DND-41 (cell line): ENCODE measurements at regions not wholly inside any gene's neighbourhood (a gene's known extent, or its start where the extent isn't known, plus 50 kb on each side); places are given as distances from the start of the nearest gene placed in this dataset.

Experiments used
- ATAC-seq: fragments of 200-7000 bp; cut with Tn5 transposase; 3 replicates; pipeline ENCODE4 v1.9.1; 2021; ENCODE audit warnings: low read depth; ENCODE audit not compliant: insufficient read depth
- DNase-seq: peaks from one replicate; pipeline ENCODE4 v3.0.0-alpha.2; 2020
- H2AFZ ChIP-seq: 2 replicates; pipeline ENCODE4 v1.6.0; 2012; ENCODE audit warnings: low read depth, low read length
- H3K27ac ChIP-seq: 2 replicates; pipeline ENCODE4 v1.5.1; 2012; ENCODE audit warnings: low read length, inconsistent platforms
- H3K27me3 ChIP-seq: fragments of 200-600 bp; sonication (generic); 2 replicates; pipeline ENCODE4 v1.6.0; 2012; ENCODE audit warnings: low read length, mild to moderate bottlenecking, inconsistent platforms; ENCODE audit not compliant: insufficient read depth, poor library complexity
- H3K36me3 ChIP-seq: 2 replicates; pipeline ENCODE4 v1.5.1; 2012; ENCODE audit warnings: low read length, inconsistent platforms; ENCODE audit not compliant: insufficient read depth
- H3K4me1 ChIP-seq: 2 replicates; pipeline ENCODE4 v1.5.1; 2012; ENCODE audit warnings: mild to moderate bottlenecking, low read length; ENCODE audit not compliant: insufficient read depth
- H3K4me2 ChIP-seq: 2 replicates; pipeline ENCODE4 v1.6.0; 2012; ENCODE audit warnings: mild to moderate bottlenecking, moderate library complexity, low read length, inconsistent platforms; ENCODE audit not compliant: insufficient read depth
- H3K4me3 ChIP-seq, 2 experiments: fragments of 200-600 bp in 1 of 2; shearing (Covaris generic) in 1 of 2; 2 replicates each; pipeline ENCODE4 v1.5.1; 2012 to 2016; ENCODE audit warnings: inconsistent platforms in 2 of 2, low read length in 2 of 2, mild to moderate bottlenecking in 2 of 2, low read depth in 1 of 2, moderate library complexity in 1 of 2
- H3K79me2 ChIP-seq: 2 replicates; pipeline ENCODE4 v1.6.0; 2012; ENCODE audit warnings: low read length, inconsistent platforms; ENCODE audit not compliant: insufficient read depth
- H3K9ac ChIP-seq: 2 replicates; pipeline ENCODE4 v1.6.0; 2012; ENCODE audit warnings: low read depth, mild to moderate bottlenecking, inconsistent platforms, low read length, moderate library complexity
- H3K9me3 ChIP-seq: 2 replicates; pipeline ENCODE4 v1.5.1; 2012; ENCODE audit warnings: low read length, moderate library complexity, mild to moderate bottlenecking, inconsistent platforms; ENCODE audit not compliant: insufficient read depth, severe bottlenecking
- H4K20me1 ChIP-seq: 2 replicates; pipeline ENCODE4 v1.6.0; 2012; ENCODE audit warnings: low read length; ENCODE audit not compliant: insufficient read depth
- EZH2 ChIP-seq: IDR thresholded peaks from 3 replicates; pipeline ENCODE4 v1.6.1; 2012; ENCODE audit warnings: borderline replicate concordance, low read depth, mild to moderate bottlenecking, moderate library complexity, low read length, inconsistent platforms; ENCODE audit not compliant: severe bottlenecking
- TF ChIP-seq, protein P1 (sequence below): IDR thresholded peaks from 2 replicates; pipeline ENCODE4 v1.5.1; 2012; ENCODE audit warnings: borderline replicate concordance, low read length, moderate library complexity, mild to moderate bottlenecking; ENCODE audit not compliant: poor library complexity, severe bottlenecking; ENCODE audit errors: extremely low read depth

DNA sequence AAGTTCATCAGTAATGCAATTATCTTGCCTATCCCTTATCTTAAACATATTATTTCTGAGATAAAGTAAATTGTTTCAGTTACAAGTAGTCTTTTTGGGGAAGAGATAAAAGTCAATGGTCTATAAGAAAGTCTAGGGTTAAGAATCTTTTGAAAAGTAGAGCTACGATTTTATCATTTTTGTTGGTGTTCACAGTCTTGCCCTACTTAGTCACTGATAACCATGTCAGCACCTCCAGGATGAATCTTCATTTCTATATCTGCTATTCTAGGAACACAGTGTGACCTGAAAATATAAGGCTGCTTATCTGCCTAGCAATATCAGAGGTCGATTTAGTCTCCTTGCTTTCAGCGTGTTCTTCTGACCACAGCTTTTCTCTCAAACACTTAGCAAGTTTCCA is 1676.5 kb upstream of the PRR20A start:
- ATAC-seq, result no peak
- Histone ChIP-seq H3K9ac (no peak overlapping the region), H3K9me3 (no peaks in the 10 kb centered on the region), H3K36me3 (no peaks in the 10 kb centered on the region), H4K20me1 (no peaks in the 10 kb centered on the region), H2AFZ (no peak overlapping the region), H3K4me3 (no peak overlapping the region), H3K4me2 (no peak overlapping the region), H3K4me1 (no peaks in the 10 kb centered on the region), H3K79me2 (no peaks in the 10 kb centered on the region), H3K27me3 (no peaks in the 10 kb centered on the region), H3K27ac (no peak overlapping the region)
- no peak for DNase-seq
- no peak for TF ChIP-seq EZH2
- TF ChIP-seq, protein P1, sequence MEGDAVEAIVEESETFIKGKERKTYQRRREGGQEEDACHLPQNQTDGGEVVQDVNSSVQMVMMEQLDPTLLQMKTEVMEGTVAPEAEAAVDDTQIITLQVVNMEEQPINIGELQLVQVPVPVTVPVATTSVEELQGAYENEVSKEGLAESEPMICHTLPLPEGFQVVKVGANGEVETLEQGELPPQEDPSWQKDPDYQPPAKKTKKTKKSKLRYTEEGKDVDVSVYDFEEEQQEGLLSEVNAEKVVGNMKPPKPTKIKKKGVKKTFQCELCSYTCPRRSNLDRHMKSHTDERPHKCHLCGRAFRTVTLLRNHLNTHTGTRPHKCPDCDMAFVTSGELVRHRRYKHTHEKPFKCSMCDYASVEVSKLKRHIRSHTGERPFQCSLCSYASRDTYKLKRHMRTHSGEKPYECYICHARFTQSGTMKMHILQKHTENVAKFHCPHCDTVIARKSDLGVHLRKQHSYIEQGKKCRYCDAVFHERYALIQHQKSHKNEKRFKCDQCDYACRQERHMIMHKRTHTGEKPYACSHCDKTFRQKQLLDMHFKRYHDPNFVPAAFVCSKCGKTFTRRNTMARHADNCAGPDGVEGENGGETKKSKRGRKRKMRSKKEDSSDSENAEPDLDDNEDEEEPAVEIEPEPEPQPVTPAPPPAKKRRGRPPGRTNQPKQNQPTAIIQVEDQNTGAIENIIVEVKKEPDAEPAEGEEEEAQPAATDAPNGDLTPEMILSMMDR, result no peak

- ATAC-seq (no peak), DNase-seq (no peak)
- Histone ChIP-seq H3K79me2 (no peaks in the 10 kb centered on the region), H3K27me3 (no peaks in the 10 kb centered on the region), H3K4me1 (no peaks in the 10 kb centered on the region), H3K4me3 (no peak overlapping the region), H3K36me3 (no peaks in the 10 kb centered on the region), H4K20me1 (no peaks in the 10 kb centered on the region), H3K4me2 (no peak overlapping the region), H2AFZ (no peak overlapping the region), H3K9me3 (no peaks in the 10 kb centered on the region), H3K27ac (no peak overlapping the region), H3K9ac (no peak overlapping the region)
- TF ChIP-seq EZH2, result no peak
- TF ChIP-seq, protein P1, result no peak
Observed at GRCh38 chr13:55467476-55467875, 1673.2 kb upstream of the PRR20A start.

- no peak for DNase-seq
- H3K4me2 ChIP-seq, result no peak overlapping the region
- H3K36me3 ChIP-seq, result no peaks in the 10 kb centered on the region
- no peaks in the 10 kb centered on the region for H3K79me2 ChIP-seq
- H2AFZ ChIP-seq, result no peak overlapping the region
- no peak overlapping the region for H3K27ac ChIP-seq
- no peaks in the 10 kb centered on the region for H4K20me1 ChIP-seq
- no peaks in the 10 kb centered on the region for H3K4me1 ChIP-seq
- TF ChIP-seq, protein P1, result no peak
- TF ChIP-seq EZH2, result no peak
- H3K4me3 ChIP-seq, result no peak overlapping the region
- no peaks in the 10 kb centered on the region for H3K9me3 ChIP-seq
- ATAC-seq, result no peak
- no peak overlapping the region for H3K9ac ChIP-seq
- no peaks in the 10 kb centered on the region for H3K27me3 ChIP-seq
Observed at GRCh38 chr13:55483626-55484158, 1657.0 kb upstream of the PRR20A start.

- Histone ChIP-seq H3K36me3 (no peaks in the 10 kb centered on the region), H3K27me3 (no peaks in the 10 kb centered on the region), H3K9ac (no peak overlapping the region), H3K4me1 (no peaks in the 10 kb centered on the region), H4K20me1 (no peaks in the 10 kb centered on the region), H3K4me3 (no peak overlapping the region), H3K27ac (no peak overlapping the region), H3K79me2 (no peaks in the 10 kb centered on the region), H3K4me2 (no peak overlapping the region), H2AFZ (no peak overlapping the region), H3K9me3 (no peaks in the 10 kb centered on the region)
- ATAC-seq (no peak), DNase-seq (no peak)
- TF ChIP-seq, protein P1, result no peak
- TF ChIP-seq EZH2, result no peak
Observed at GRCh38 chr13:55493297-55493696, 1647.4 kb upstream of the PRR20A start.
